ENCODE measurements at regions not wholly inside any gene's neighbourhood (a gene's known extent, or its start where the extent isn't known, plus 50 kb on each side); places are given as distances from the start of the nearest gene placed in this dataset.

DNA sequence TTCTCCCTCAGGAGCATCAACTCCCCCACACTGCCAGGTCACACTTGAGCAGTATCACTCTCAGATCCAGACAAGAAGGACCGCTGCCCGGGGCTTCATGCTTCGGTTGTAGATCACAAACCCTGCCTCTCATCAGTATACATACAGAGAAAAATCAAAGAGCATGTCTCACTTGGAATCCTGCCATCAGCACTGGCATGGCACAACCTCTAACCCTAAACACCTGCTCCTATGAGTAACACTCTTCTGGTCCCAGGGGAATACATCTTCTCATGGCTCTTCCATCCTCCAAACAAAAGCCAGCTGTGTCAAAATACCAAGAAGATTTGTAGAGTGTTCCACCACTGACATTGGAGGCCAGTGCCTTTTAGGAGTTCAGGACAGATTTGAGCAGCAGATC lies 84.8 kb upstream of the MIER3 start:
- Histone ChIP-seq H3K4me3 (replicated peaks in 1 of 2; ENCODE audit: low read depth in 1 of 2, low read length in 2 of 2) (no peak overlapping the region), H3K27ac (ENCODE audit: low read depth, low read length) (no peak overlapping the region), H3K9me2 (ENCODE audit: insufficient read depth) (no peaks in the 10 kb centered on the region), H2AFZ (ENCODE audit: low read depth, low read length, poor library complexity, severe bottlenecking) (peak overlapping the region; percentile 49), H3K4me2 (ENCODE audit: low read length) (no peak overlapping the region), H3K79me2 (ENCODE audit: insufficient read depth, low read length) (no peaks in the 10 kb centered on the region), H3K4me1 (ENCODE audit: control insufficient read depth in 1 of 2, insufficient read depth in 2 of 2, low read length in 2 of 2) (peaks cover 31 to 41% of the 10 kb centered on the region in 2 experiments), H3K9me3 (ENCODE audit: control insufficient read depth in 1 of 2, insufficient read depth in 1 of 2, low read depth in 1 of 2, low read length in 2 of 2) (no peaks in the 10 kb centered on the region), H3K27me3 (ENCODE audit: insufficient read depth, low read length) (no peaks in the 10 kb centered on the region), H3K9ac (ENCODE audit: low read length) (no peak overlapping the region), H4K20me1 (ENCODE audit: insufficient read depth) (no peaks in the 10 kb centered on the region), H3K36me3 (ENCODE audit: control insufficient read depth in 1 of 2, insufficient read depth in 2 of 2, low read length in 2 of 2) (no peaks in the 10 kb centered on the region)
- DNase-seq (ENCODE audit: low read depth, low spot score) (no peak), ATAC-seq (no peak)
- POLR2A ChIA-PET: no interaction called here
- CTCF ChIA-PET: interaction anchor here (1.2 kb wide), 1 partner anchor 10 kb away, joined by 3 read pairs; no protein-coding TSS in a partner anchor
- RAD21 ChIA-PET (ENCODE audit: low non-redundant PET in 1 of 2, low total read pairs in 2 of 2, uncharacterized antibody in 2 of 2, unreplicated experiment in 2 of 2): no interaction called here
- BruUV-seq (replicated peaks): no TSS peak
- TF ChIP-seq ELF1 (IDR thresholded peaks at IDR 0.05; ENCODE audit: borderline replicate concordance, low read depth) (no peak), SP1 (IDR thresholded peaks at IDR 0.05; ENCODE audit: low read depth) (no peak), EZH2 (IDR thresholded peaks at IDR 0.05) (no peak), EZH2phosphoT487 (IDR thresholded peaks at IDR 0.05; ENCODE audit: borderline replicate concordance) (no peak), SIN3A (IDR thresholded peaks at IDR 0.05; ENCODE audit: low read depth) (no peak), ZNF274 (IDR thresholded peaks at IDR 0.05; ENCODE audit: low read depth, low read length) (no peak), CEBPB (IDR thresholded peaks at IDR 0.05; ENCODE audit: low read depth) (no peak), RAD21 (IDR thresholded peaks at IDR 0.05; ENCODE audit: low read depth) (no peak), POLR2A (IDR thresholded peaks at IDR 0.05; ENCODE audit: borderline replicate concordance, extremely low read depth, insufficient read depth, insufficient read length) (no peak)
- intact Hi-C loops (cut with micrococcal nuclease): no loop called here

GRCh38 chr5:57037355-57037754 lies 85.4 kb upstream of the MIER3 start:
- ATAC-seq: peak; percentile 75
- intact Hi-C loops (cut with micrococcal nuclease): no loop called here

More at GRCh38 chr5:57037355-57037754, 85.4 kb upstream of the MIER3 start:
- H3K36me3 ChIP-seq (ENCODE audit: control insufficient read depth in 1 of 2, insufficient read depth in 2 of 2, low read length in 2 of 2): no peaks in the 10 kb centered on the region
- peak overlapping the region; percentile 11; the same call in 1 of the 2 replicates for H3K4me2 ChIP-seq (ENCODE audit: low read length)
- H2AFZ ChIP-seq (ENCODE audit: low read depth, low read length, poor library complexity, severe bottlenecking): peak overlapping the region; percentile 86
- H3K4me1 ChIP-seq (ENCODE audit: control insufficient read depth in 1 of 2, insufficient read depth in 2 of 2, low read length in 2 of 2): peaks cover 25 to 35% of the 10 kb centered on the region in 2 experiments
- no TSS peak for BruUV-seq (replicated peaks)
- H3K27ac ChIP-seq (ENCODE audit: low read depth, low read length): no peak overlapping the region
- POLR2A ChIA-PET: no interaction called here
- no peaks in the 10 kb centered on the region for H3K9me3 ChIP-seq (ENCODE audit: control insufficient read depth in 1 of 2, insufficient read depth in 1 of 2, low read depth in 1 of 2, low read length in 2 of 2)
- H3K9me2 ChIP-seq (ENCODE audit: insufficient read depth): no peaks in the 10 kb centered on the region
- TF ChIP-seq, protein P1, sequence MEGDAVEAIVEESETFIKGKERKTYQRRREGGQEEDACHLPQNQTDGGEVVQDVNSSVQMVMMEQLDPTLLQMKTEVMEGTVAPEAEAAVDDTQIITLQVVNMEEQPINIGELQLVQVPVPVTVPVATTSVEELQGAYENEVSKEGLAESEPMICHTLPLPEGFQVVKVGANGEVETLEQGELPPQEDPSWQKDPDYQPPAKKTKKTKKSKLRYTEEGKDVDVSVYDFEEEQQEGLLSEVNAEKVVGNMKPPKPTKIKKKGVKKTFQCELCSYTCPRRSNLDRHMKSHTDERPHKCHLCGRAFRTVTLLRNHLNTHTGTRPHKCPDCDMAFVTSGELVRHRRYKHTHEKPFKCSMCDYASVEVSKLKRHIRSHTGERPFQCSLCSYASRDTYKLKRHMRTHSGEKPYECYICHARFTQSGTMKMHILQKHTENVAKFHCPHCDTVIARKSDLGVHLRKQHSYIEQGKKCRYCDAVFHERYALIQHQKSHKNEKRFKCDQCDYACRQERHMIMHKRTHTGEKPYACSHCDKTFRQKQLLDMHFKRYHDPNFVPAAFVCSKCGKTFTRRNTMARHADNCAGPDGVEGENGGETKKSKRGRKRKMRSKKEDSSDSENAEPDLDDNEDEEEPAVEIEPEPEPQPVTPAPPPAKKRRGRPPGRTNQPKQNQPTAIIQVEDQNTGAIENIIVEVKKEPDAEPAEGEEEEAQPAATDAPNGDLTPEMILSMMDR (IDR thresholded peaks at IDR 0.05 in 2 of 3, conservative IDR thresholded peaks at IDR 0.05 in 1 of 3; ENCODE audit: borderline replicate concordance in 1 of 3, insufficient read depth in 1 of 3, low read depth in 2 of 3, low read length in 2 of 3): peak in 2 of 3 experiments; percentile 36 to 38; a peak in 3 of 6 replicates
- no peak for TF ChIP-seq ZNF274 (IDR thresholded peaks at IDR 0.05; ENCODE audit: low read depth, low read length)
- no peaks in the 10 kb centered on the region for H3K79me2 ChIP-seq (ENCODE audit: insufficient read depth, low read length)
- H4K20me1 ChIP-seq (ENCODE audit: insufficient read depth): no peaks in the 10 kb centered on the region
- peak; percentile 23 for DNase-seq (ENCODE audit: low read depth, low spot score)
- H3K9ac ChIP-seq (ENCODE audit: low read length): no peak overlapping the region
- CTCF ChIA-PET: interaction anchor here (1.2 kb wide), 1 partner anchor 10 kb away, joined by 3 read pairs; no protein-coding TSS in a partner anchor
- H3K27me3 ChIP-seq (ENCODE audit: insufficient read depth, low read length): no peaks in the 10 kb centered on the region
- no peak overlapping the region for H3K4me3 ChIP-seq (replicated peaks in 1 of 2; ENCODE audit: low read depth in 1 of 2, low read length in 2 of 2)
- RAD21 ChIA-PET (ENCODE audit: low non-redundant PET in 1 of 2, low total read pairs in 2 of 2, uncharacterized antibody in 2 of 2, unreplicated experiment in 2 of 2): no interaction called here

Measured in HCT116 (cell line).